NCI-H2227 treated with DMSO at 0.1 percent for 48 hours (cell line): ENCODE measurements at regions not wholly inside any gene's neighbourhood (a gene's known extent, or its start where the extent isn't known, plus 50 kb on each side); places are given as distances from the start of the nearest gene placed in this dataset.

Experiments
- DNase-seq: peaks from one replicate; lab custom pipeline; 2025; lab: John Stamatoyannopoulos, UW

DNA sequence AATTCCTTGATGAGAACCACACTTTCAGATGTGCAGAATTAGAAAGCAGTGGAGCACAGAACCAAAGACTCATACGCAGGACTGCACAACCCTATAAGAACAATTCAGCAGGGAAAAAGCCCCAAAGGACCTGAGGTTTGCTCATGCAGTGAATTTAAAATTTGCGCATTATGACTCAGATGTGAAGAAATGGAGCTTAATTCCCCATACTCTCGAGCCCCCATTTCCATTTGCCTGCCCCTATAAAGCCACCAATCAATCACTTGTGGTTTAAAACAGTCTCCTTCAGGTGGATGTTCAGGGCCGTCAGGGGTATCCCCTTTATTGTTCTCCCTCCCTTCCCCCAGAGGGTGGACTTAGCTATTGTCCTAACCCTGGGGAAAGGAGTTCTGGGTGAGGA is 221.2 kb downstream of the IGSF11 start:
- DNase-seq, result no peak

DNA sequence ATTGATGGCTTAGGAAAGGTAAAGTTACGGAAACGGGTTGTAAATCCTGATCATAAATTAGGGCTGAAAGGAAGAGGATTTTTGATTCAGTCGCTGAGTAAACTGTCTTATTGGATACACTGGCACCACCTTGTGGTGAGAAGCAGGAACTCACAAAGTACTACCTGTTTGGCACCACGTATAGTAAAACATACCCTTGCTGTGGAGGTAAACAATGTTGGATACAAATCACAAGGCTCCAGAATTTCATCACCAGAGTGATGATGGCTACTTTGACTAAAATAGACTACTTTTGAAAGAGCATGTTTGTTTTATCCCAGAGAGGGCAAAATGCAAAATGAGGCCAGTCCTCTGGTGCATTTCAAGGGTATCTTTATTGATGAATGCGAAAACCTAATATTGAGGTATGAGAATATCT is 216.9 kb downstream of the IGSF11 start:
- DNase-seq, result peak; percentile 31

DNA sequence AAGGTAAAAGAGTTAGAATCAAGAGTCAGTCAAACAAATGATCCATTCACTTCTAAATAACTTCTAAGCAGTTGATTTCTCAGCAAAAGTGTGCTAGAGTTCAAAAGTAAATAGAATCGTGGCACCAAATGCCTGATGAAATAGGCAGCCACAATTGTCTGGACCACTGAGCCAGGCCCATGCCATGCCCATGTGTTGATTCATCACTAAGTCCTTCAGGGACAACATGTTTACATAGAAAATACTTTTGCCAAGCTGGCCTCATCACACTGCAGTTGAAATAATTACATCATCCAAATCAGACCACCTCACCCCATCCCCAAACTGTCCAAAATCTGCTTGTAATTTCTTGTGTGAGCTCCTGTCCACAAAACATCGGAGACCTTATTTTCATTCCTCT is 216.3 kb downstream of the IGSF11 start:
- no peak for DNase-seq

DNA sequence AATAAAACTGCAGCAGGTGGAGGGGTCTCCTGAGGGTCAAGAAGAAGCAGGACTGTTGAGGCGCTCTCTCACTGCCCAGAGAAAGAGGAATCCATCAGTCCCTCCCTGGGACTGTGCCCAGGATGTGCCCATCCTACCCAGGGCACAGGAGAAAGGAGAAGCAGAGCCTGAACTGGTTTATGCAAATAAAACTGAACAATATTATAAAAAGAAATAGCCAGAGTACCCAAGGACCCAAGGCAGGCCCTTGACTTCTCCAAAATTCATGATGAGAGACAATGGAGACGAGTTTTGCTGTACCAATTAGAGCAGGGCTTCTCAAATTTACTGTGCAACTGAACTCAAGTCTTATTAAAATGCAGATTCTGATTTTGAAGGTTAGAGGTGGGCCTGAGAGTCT is 211.0 kb downstream of the IGSF11 start:
- no peak for DNase-seq

DNA sequence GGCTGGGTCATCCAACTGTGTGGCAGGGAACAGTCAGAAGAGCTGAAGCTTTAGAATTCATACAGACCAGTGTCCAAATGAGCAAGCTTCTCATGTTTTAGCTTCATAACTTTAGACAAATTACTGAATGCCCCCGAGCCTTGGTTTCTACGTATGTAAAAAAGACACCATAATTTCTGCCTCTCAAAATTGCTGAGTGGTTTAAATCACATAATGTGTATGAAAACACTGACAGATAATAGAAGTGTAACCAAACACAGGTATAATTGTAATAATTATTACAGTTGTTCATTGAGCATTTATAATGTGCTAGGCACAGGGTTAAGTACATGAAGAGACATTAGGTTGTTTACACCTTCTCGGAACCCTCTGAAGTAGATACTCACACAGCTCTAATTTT is 207.2 kb downstream of the IGSF11 start:
- DNase-seq, result no peak

DNA sequence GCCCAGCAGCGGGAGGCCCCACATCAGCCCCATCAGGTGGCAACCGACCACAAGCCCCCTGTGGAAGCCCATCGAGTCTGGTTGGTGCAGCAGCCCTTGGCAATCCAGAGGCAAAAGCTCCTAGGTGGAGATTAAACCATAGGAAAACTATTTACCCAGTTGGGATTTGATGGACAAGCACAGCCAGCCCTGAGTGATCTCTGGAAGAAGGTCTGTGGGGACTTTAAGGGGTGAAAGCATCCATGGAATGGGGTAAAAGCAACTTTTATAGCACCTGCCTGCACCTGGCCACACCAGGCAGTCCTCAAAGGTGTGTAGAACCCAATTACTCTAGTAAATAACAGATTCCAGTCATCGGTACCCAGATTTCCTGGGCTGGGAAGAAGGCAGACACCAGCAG is 206.3 kb downstream of the IGSF11 start:
- no peak for DNase-seq

DNA sequence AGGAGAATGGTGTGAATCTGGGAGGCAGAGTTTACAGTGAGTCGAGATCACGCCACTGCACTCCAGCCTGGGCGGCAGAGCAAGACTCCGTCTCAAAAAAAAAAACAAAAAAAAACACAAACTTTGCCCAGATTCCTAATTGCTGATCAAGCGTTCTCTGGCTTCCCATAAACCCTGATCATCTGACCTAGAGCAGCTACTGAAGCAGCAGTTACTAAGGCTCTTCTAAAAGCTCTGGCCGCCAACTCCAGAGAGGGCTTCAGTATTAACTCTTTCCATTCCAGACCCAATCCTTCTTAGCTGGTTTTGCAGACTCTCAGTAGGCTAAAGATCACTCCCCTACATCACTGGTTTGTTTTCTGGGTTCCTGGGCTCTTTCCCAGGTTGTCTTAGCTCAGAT is 201.6 kb downstream of the IGSF11 start:
- DNase-seq, result no peak

DNA sequence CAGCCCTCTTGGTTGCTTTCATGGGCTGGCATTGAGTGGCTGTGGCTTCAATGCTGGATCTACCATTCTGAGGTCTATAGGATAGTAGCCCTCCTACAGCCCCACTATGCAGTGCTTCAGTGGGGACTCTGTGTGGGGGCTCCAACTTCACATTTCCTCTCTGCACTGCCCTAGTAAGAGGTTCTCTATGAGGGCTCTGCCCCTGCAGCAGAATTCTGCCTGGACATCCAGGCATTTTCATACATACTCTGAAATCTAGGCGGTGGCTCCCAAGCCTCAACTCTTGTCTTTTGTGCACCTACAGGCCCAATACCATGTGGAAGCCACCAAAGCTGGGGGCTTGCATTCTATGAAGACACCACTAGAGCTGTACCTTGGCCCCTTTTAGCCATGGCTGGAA is 195.8 kb downstream of the IGSF11 start:
- DNase-seq, result no peak

DNA sequence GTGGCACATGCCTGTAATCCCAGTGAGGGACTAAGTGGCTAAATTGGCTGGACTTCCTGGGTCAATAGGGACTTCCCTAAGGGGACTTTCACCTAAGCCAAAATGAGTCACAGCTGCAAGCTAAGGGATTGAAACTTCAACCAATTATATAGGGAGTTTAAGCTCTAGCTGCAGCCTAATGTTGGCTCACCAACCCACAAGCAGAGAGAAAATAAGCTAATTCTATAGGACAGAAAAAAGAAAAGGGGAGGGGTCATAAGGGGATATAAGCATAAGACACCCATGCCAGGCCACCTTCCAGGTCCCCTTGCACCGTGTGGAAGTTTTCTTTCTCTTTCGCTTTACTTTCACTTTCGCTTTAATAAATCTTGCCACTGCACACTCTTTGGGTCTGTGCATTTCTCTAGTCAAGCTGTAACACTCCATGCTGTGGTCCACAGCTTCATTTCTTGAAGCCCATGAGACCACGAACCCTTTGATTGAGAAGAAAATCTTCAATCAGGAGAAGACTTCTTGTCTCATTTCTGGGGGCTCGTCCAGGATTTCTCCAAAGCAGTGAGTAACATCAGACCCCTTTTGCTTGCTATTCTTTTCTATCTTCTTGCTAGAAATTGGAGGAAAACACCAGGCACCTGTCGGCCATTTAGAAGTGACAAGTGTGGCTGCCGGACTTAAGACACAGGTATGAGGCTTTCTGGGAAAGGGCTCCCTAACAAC is 192.3 kb downstream of the IGSF11 start:
- DNase-seq, result no peak

DNA sequence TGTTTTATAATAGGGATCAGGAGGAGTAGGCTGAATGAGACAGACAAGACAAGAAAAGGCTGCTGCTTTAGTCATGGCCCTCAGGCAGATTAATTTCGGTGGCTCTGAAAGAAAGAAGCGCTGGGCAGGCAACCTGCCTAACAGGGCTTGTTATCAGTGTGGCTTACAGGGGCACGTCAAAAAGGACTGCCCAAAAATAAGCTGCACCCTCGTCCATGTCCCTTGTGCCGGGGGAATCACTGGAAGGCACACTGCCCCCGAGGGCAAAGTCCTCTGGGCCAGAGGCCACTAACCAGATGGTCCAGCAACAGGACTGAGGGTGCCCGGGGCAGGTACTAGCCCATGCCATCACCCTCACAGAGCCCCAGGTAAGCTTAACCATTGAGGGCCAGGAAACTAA is 188.5 kb downstream of the IGSF11 start:
- no peak for DNase-seq
